GM06990 (cell line): ENCODE measurements at regions not wholly inside any gene's neighbourhood (a gene's known extent, or its start where the extent isn't known, plus 50 kb on each side); places are given as distances from the start of the nearest gene placed in this dataset.
"Not testable (repeated sequence)": the region's sequence is repeated elsewhere in the genome, so short reads cannot be mapped to it uniquely, and the experiment has no call there.

Experiments used
- DNase-seq: peaks from one replicate; pipeline ENCODE4 v3.0.0-alpha.2; 2011; ENCODE audit not compliant: insufficient read length; ENCODE audit errors: extremely low read depth
- H3K27me3 ChIP-seq: replicated peaks from 2 replicates; pipeline ENCODE4 v1.6.0; 2011; ENCODE audit warnings: low read length; ENCODE audit not compliant: control insufficient read depth, insufficient read depth
- H3K36me3 ChIP-seq: 2 replicates; pipeline ENCODE4 v1.5.1; 2011; ENCODE audit warnings: low read length; ENCODE audit not compliant: control insufficient read depth, insufficient read depth
- H3K4me3 ChIP-seq: replicated peaks from 2 replicates; pipeline ENCODE4 v1.5.1; 2011; ENCODE audit warnings: low read depth, mild to moderate bottlenecking, control low read depth, low read length
- TF ChIP-seq, protein P1 (sequence below): IDR thresholded peaks from 2 replicates; pipeline ENCODE4 v1.5.1; 2011; ENCODE audit warnings: low read length, control low read depth, mild to moderate bottlenecking, inconsistent platforms; ENCODE audit not compliant: insufficient read depth, poor library complexity, severe bottlenecking

DNA sequence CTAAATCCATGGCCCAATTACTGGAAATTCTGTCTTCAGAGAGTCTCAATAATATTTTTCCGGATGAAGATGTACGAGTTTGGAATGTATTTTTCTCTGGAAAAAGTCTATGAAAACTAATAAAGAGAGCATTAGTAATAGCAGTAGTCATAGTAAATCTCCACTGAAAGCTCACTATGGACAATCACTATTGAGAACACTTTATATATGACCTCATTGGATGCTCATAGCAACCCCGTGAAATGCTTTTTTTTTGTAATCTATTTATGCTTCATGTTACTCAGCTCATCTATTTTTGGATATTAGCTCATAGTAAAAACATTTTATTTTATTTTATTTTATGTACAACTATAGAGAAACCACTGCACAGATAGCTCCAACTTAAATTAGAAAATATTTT is 94.3 kb upstream of the MYO3A start:
- TF ChIP-seq, protein P1, sequence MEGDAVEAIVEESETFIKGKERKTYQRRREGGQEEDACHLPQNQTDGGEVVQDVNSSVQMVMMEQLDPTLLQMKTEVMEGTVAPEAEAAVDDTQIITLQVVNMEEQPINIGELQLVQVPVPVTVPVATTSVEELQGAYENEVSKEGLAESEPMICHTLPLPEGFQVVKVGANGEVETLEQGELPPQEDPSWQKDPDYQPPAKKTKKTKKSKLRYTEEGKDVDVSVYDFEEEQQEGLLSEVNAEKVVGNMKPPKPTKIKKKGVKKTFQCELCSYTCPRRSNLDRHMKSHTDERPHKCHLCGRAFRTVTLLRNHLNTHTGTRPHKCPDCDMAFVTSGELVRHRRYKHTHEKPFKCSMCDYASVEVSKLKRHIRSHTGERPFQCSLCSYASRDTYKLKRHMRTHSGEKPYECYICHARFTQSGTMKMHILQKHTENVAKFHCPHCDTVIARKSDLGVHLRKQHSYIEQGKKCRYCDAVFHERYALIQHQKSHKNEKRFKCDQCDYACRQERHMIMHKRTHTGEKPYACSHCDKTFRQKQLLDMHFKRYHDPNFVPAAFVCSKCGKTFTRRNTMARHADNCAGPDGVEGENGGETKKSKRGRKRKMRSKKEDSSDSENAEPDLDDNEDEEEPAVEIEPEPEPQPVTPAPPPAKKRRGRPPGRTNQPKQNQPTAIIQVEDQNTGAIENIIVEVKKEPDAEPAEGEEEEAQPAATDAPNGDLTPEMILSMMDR = no peak

DNA sequence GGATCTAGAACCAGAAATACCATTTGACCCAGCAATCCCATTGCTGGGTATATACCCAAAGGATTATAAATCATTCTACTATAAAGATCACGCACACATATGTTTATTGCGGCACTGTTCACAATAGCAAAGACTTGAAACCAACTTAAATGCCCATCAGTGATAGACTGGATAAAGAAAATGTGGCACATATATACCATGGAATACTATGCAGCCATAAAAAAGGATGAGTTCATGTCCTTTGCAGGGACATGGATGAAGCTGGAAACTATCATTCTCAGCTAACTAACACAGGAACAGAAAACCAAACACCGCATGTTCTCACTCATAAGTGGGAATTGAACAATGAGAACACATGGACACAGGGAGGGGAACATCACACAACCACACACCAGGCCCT is 93.2 kb upstream of the MYO3A start:
- H3K36me3 ChIP-seq, H3K27me3 ChIP-seq, H3K4me3 ChIP-seq, DNase-seq: not testable (repeated sequence)

More for the DNA sequence above, 94.3 kb upstream of the MYO3A start:
- Histone ChIP-seq H3K4me3 (no peak overlapping the region), H3K36me3 (no peaks in the 10 kb centered on the region), H3K27me3 (no peaks in the 10 kb centered on the region)
- DNase-seq = no peak

DNA sequence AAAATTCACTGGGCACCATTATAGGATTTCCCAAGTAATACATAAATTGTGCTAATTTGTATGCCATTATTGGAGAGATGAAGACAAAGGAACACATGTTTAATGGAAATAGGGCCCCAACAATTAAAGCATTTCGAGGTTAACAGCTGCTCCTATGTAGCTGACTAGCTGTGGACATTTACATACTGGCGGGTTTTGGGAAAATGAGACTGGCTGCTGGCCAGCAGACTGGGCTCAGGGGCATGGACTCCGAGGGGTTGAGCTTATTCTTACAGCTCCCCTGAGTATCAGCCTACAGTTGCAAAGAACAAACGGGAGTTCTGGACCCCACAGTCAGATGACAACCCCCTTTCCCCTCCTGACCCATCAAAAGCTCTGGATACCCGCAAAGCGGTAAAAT is 91.9 kb upstream of the MYO3A start:
- Histone ChIP-seq H3K4me3 (no peak overlapping the region), H3K36me3 (no peaks in the 10 kb centered on the region), H3K27me3 (no peaks in the 10 kb centered on the region)
- DNase-seq = no peak
- TF ChIP-seq, protein P1 = no peak

DNA sequence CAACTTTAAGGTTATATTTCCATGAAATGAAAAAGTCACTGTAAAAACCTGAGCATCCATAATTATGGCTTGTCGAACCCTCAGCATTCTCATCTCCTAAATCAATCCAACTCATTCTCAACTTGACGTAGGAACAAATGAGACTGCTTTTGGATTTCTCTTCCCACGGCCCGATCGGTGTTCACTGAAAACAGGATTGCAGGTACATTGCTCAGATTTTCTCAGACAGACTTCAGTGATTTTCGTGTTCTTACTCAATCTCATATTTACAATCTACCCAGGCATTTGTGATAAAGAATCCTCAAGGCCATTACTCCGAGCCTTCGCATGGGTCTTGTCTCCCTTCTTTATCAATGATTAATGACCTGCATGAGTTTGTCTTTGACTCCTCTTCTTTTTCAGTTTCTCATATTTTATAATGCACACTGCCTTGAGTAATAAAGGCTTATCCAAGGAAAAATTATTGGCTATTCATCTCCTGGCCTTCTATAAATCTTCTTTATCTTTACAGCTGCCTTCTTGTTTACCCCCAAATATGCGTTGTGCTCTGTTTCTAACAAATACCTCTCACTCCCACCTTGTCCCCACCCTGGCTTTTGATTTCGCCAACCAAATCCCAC is 90.4 kb upstream of the MYO3A start:
- H3K4me3 ChIP-seq = no peak overlapping the region
- no peaks in the 10 kb centered on the region for H3K36me3 ChIP-seq
- TF ChIP-seq, protein P1 = no peak
- no peaks in the 10 kb centered on the region for H3K27me3 ChIP-seq
- DNase-seq = no peak

DNA sequence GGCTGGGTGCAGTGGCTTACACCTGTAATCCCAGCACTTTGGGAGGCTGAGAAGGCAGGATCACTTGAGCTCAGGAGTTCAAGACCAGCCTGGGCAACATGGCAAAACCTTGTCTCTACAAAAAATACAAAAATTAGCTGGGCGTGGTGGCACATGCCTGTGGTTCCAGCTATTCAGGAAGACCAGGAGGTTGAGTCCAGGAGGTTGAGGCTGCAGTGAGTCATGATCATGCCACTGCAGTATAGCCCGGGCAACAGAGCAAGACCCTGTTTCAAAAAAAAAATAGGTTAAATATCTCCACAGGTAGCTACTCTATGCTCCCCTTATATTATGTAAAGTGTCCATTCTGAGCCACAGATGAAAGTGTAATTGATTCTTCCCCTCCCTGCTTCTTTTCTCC is 89.3 kb upstream of the MYO3A start:
- H3K4me3 ChIP-seq, DNase-seq, H3K36me3 ChIP-seq, H3K27me3 ChIP-seq: not testable (repeated sequence)

DNA sequence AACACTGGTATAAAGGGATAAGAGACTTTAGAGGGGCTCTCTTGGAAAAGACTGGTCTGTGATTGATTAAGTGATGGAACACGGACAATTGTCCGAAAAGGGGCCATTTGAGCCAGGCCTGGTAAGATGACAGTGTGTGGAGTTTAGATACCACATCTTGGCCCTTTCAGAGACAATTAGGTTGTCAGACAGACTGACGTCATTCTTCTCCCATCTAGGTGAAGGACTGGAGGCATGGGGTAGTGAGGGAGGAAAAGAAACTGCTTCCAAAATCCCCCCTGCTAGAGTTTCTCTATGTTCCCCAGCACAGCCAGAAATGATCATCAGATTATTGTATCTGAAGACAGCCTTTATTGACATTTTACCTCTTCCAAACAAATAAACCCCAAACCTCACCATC is 84.8 kb upstream of the MYO3A start:
- no peaks in the 10 kb centered on the region; the same call in 1 of the 2 replicates for H3K27me3 ChIP-seq
- TF ChIP-seq, protein P1 = no peak
- DNase-seq = no peak
- H3K4me3 ChIP-seq = no peak overlapping the region
- H3K36me3 ChIP-seq = no peaks in the 10 kb centered on the region

DNA sequence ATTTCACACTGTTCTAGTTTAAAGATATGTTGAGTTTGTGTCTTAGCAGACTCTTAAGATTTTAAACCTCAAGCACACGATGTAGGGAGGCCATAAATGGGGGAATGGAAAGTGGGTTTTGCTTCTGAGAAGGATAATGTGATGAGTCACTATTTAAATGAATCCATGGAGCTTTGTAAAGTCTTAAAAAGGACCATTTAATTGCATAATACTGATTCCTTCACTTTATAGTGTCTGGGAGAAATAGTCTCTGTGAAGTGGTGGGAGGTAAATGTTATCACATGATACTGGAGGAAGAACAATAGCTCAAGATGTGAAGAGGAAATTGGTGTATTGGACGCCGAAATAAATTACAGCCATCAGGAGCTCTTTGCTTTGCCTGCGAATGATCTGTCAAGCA is 84.0 kb upstream of the MYO3A start:
- no peaks in the 10 kb centered on the region; the same call in 1 of the 2 replicates for H3K27me3 ChIP-seq
- H3K36me3 ChIP-seq = no peaks in the 10 kb centered on the region
- TF ChIP-seq, protein P1 = no peak
- H3K4me3 ChIP-seq = no peak overlapping the region
- DNase-seq = no peak
